Stimulated activated CD4-positive, alpha-beta T cell treated with anti-CD3 and anti-CD28 coated beads, Interleukin-1b, Interleukin-23, amount 100 ng/mL, for 4 hours (primary cell): ENCODE measurements at regions not wholly inside any gene's neighbourhood (a gene's known extent, or its start where the extent isn't known, plus 50 kb on each side); places are given as distances from the start of the nearest gene placed in this dataset.

Experiments
- DNase-seq, 2 donors: peaks; one replicate each; pipeline ENCODE4 v3.0.0-alpha.2; 2020; ENCODE audit warnings: low read depth in 2 of 2

DNA sequence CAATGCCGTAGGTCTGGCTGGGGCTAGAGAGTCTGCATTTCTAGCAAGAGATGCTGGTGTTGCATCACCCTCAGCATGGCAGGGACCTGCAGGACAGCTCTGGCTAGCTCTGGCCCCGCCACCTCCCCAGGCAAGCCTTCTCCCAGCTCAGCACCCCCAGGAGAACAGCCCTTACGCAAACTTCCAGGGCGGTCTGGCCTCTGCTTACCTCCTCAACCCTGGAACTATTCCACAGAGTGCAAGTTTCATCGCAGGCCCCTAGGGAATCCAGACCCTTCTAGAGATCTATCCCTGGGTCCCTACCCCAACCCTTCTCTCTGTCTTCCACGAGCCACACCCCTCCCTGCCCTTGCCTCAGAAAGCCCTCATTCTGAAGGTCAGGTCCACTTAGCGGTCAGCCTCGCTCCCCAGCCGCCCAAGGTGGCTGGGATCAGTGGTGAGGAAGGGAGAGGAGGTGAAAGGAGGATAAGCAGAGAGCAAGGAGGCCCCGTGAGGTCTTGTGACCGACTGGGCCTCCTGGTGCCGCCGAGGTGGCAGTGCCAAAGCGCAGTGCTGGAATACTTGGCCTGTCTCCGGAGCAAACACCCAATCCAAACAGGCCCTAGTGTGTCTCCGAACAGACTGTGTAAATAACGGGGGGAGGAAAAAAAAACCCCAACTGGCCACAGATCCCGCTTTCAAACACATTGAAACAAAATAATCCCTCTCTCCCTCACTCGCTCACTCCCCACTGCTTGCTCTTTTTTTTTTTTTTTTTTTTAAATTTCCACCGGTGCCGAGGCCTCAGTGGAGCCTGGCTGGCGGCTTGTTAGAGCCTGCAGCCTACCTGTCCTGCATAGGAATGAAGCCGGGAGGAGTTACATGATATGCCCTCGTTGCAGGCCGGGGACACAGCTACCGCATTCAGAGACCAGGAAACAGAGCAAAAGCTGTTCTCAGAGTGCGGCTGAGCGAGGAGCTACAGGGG is 380.9 kb downstream of the SOX9 start:
- no peak for DNase-seq

DNA sequence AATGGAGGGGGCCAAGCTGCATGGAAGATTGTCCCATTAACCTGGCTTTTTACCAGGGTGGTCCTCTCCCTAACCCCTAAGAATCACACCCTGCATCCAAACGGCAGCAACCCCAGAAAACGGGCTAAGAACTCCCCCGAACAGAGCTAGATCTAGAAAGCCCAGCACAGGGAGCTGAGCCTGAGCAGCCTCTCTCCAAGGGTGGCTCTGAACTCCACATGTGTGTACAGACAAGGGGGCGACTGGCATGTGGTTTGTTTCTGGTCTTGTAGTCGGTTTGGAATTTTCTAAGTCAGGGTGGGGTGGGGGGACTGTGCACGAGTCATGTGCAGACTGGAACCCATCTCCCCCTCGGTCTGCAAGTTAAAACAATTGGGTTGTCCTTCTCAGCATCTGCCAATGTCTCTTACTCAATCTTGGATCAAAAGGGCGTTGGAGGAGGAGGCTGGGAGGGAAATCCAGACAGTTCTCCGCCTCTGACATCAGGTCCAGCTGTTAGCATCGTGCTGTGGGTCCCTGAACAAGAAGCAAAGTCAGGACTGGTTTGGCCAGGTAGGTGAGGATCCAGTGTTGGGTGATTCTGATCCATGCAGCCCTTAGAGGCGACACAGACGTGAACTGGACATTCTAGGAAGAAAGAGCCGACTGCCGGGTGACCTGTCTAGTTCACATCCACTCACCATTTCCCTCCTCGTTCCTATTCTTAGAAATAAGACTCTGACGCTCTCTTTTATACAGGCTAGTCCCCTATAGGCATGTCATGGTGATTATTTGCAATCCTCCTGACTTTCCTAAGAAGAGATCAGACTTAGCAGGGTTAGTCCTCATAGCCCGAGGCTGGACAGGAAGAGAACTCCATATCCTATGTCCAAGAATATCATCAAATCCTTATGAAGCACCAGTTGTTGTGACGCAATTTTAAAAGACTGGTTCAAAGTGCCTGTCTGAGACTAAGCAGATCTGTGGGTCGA is 381.8 kb downstream of the SOX9 start:
- no peak for DNase-seq

DNA sequence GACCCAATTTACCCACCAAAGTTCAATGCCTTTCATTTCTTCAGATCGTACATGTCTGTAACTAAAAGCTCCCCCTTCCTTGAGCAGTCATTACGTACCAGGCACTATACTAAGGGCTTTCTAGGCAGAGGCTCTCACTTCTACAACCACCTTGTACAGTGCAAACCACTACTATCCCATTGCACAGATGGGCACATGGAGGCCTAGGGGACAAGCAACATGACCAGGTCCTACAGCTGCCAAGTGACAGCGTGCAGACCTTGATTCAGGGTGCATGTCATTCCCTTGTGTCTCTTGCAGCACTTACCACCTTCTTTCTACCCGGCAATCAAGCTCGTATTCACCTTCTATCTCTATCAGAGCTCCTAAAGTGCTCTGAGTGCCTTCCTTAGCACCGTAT is 382.7 kb downstream of the SOX9 start:
- DNase-seq, result no peak

DNA sequence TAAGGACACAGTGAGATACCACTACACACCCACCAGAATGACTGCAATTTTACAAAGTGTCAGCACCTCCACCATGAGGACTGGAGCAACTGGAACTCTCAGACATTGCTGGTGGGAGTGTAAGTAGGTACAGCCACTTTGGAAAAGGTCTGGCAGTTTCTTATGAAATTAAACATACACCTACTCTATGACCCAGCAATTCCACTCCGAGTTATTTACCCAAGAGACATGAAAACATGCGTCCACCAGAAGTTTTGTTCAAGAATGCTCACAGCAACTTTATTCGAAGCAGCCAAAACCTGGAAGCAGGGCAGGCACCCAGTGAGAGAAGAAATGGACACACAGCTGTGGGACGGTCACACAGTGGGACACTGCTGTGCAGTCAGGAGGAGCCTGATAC is 384.0 kb downstream of the SOX9 start:
- DNase-seq, result no peak

DNA sequence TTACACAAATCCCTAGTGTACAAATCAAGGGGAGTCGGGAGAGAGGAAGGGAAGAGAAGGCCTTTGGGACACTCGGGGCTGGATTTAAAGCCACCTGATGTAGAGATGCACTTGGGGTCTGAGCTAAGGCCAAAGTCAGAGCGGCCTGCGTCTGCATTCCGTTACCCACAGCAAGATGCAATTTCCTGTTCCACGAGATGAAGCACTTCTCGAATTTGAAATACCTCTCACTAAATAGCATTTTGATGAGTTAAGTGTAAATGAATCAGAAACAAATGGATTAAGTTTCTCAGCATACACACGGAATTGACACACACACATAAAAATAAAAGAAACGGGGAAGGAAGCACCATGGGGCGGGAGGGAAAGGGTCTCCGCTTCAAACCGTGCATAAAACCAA is 386.0 kb downstream of the SOX9 start:
- DNase-seq, result no peak

DNA sequence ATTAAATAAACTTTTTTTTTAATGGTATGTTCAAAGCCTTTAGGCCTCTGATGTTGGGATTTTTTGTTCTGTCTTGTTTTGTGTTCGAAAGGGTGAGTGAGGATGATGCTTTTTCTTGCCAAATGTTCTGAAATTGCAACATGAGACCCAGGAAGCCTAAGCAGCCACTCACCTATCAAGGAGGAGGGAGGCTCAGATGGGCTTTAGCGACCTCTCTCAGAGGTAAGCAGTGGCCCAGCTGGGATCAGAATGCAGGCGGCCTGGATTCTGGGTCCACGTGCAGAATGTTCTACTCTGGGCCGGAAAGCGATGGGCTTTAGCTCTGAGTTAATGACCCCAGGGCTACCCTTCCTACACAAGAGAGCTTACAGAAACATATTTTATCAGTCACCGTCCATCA is 386.6 kb downstream of the SOX9 start:
- DNase-seq, result no peak

DNA sequence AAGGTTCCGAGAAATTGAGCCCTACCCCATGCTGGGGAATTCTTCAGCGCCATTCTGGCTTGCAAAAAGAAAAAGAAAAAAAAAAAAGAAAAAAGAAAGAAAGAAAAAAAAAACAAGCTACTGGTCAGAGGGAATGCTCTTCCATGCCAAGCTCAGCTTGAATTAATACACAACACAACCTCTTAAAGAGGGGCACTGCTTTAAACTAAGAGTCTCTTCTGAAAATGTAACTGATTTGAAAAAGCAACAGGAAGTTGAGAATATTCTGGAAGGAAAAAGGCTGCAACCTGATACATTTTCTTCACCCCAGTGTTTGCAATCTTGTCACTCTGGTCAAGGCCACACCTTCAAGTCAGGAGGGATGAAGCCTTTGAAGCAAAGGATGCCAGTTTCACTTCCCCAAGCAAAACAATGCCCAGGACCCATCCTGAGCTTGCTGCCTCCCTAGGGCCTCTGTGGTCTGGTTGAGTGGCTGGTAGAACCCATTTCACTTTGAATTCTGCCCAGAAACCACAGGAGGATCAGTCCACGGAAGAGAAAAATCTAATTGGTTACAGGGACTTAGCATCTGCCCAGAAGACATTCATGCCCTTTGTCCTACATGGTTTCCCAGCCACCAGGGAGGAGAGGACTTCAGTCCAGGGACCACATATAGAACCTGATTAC is 389.7 kb downstream of the SOX9 start:
- DNase-seq, result no peak

DNA sequence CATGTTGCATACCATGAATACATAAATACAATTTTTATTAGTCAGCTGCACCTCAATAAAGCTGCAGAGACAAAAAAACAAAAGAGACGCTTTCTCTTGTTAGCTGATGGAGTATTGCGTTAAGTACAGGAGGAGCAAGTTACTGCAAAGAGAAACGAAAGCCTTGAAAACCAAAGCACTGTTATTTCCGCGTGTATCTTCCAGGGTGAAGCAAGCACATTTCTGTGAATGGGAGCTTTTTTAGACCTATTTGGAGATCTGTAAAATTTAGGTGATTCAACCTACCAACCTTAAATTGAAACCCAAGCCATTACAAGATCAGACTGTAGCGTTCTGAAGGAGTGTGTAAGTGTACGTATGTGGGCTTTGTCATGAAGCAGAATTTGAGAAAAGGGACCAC is 390.4 kb downstream of the SOX9 start:
- no peak for DNase-seq

DNA sequence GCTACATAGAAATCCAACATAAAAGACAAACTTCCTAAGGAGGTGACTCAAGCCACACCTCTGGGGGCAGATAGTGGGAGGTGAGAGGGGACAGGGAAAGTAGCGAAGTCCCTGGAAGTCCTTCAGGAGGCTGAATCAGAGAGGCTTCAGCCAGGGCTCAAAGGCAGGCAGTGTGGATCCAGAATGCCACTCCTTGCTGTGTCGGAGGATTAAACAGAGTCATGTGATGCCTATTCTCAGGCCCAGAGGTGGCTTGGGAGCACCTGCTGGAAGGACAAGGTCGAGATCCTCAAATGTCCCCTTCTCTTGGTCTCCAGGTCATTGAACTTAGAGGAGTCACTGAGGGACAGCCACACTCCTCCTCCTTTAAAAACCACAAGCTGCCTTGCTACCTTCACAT is 391.1 kb downstream of the SOX9 start:
- no peak for DNase-seq

DNA sequence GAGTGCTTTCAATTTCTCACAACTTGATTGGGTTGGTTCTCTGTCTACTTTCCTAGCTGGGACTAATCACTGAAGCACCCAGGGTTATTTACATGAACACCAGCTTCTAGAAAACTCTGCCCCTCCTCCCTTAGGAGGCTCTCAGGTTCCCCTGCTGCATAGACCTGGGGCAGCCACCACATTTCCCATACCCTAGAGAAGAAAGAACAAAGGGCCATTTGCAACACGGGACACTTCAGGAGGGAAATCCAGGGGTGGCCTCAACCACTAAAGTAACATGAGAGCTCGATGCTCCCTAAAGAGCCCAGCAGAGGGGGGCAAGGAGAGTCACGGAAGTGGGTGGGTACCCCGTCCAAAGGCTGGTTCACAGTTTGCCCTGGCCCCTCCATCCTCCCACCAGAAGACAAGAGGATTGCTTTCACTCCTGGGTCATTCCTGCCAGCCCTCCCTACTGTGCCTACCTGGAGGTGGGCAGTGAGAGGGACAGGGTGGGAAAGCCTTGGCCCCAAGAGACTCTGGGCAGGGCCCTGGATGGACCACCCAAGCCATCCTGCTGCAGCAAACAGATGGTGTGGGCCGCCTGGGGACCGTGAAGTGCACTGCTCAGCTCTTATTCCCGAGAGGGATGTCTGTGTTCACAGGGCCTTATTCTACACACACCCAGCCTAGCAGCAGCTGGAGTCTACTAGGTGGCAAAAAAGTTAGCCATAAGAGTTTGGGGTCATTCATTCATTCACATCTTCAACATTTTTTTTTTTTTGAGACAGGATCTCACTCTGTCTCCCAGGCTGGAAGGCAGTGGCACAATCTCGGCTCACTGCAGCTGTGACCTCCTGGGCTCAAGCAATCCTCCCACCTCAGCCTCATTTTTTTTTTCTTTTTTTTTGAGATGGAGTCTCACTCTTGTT is 392.1 kb downstream of the SOX9 start:
- no peak for DNase-seq

DNA sequence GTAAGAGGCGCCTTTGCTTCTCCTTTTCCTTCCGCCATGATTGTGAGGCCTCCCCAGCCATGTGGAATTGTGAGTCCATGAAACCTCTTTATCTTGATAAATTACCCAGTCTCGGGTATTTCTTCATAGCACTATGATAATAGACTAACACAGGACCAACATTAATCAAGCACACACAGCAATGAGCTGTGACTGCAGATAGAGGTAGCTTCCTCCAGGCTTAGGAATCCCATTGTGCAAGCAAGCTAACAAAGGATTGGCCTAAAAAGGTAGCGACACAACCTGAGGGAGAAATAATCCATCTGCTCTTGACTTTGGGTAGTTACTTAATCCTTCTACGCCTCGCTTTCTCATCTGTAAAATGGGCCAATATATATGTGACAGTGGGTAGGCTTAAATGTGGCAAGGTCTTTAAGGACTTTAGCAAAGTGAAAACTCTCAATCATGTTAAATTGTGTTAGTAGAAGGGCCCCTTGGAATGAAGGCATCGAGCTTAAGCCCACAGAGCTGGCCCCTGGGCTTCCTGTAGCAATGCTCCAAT is 393.6 kb downstream of the SOX9 start:
- DNase-seq, result no peak

DNA sequence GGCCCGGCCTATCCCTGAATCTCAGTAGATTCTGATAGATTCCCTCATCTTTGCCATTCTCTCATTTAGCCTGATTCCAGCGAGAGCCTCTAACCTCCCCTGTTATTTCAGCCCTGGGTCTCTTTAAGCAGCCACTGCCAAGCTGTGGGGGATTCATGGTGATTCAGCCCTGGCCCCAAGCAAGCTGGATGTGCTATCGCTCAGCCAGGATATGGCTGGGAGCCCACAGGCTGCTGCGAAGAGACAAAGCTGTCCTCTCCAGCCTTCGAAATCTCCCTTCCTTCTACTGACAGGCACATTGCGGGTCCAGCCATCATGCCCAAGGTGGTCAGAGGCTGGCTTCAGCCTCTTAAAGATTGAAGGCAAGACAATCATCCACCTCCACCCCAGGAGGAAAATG is 394.1 kb downstream of the SOX9 start:
- no peak for DNase-seq

DNA sequence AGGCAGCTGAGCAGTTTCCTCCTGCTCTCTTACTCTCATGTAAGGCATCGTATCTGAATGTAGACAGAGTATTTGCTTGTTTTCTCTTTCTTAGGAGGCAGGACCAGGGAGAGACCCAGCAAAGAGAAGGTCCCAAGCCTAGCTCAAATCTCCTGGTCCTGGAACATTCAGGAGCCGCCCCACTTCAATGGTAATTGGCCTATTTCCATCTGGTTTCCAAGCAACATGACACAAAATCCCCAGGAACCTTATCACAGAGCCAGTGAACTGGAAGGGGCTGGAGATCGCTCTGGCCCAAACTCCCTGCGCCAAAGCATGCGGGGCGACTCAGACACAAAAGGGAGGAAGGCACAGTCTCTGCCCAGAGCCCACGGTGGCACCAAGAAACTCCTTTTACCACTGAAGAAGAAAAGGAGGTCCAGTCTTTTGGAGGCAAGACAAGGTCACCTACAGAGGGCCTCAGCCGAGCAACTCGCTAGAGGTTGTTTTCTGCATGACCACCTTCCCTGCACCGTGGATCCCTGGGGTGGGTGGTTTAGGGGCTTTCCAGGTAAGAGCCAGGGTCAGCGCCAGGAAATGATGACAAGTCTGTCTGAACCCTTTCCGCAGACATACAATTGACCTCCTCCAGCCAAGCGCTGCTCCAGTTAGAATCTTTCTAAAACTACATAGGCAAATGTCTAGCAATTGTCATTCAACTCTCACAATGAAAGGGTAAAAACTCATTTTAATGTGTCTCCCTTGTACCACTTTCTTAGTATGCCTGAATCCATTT is 394.7 kb downstream of the SOX9 start:
- DNase-seq, result no peak

DNA sequence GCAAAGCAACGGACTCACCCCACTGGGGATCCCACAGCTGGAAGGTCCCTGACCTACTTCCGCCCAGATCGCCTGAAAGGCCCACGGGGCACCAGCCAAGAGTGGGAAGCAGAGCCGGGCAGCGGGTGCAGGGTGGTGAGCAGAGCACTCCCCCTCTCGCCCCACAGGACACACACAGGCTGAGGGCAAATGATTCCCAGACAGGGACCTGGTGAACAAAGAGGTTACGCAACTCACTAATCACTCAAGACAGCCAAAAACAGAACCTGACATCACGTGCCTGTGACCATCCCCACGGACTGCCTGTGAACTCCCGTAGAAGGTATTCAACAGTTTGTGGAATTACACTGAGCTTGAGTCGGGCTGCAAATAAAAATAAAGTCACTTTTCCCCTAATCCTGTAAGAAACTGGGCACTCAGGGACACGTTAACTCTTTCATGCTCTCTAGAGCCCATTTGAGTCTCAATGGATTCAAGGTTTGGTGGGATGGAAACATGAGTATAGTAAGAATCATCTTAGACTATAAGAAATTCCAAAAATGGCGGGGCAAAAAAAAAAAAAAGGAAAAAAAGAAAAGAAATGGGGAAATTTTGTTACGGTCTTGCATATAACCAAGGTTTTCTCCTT is 396.1 kb downstream of the SOX9 start:
- DNase-seq, result no peak

DNA sequence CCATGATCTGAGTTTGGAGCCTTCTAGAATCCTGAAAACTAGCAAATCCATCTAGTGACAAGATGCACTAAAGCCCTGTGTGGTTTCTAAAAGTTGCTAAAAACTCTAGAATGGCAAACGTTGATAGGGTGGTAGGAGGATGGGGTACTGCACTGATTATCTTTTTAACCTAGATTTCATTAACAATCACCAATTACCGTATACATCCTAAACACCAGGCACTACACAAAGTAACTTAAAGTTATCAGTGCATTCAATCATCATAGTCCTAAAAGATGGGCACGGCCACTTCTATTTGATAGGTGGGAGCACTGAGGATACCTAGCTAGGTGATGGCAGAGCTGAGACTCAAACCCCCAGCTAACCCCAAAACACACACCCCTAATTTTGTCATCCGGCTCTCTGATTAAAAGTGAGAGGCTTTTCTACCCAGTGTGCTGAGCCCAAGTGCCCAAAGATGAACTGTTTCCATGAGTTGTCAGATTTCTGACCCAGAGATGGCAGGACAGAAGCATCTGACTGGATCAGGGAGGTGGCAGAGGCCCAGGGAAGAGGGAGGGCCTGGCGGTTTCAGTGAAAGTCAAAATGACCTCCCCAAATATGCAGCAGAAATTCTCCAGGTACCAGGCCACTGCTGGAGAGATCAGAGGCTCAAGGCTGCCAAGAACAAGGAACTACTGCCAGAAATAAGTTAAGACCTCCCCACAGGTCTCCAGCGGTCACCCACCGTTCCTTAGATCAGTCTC is 396.8 kb downstream of the SOX9 start:
- DNase-seq, result no peak

DNA sequence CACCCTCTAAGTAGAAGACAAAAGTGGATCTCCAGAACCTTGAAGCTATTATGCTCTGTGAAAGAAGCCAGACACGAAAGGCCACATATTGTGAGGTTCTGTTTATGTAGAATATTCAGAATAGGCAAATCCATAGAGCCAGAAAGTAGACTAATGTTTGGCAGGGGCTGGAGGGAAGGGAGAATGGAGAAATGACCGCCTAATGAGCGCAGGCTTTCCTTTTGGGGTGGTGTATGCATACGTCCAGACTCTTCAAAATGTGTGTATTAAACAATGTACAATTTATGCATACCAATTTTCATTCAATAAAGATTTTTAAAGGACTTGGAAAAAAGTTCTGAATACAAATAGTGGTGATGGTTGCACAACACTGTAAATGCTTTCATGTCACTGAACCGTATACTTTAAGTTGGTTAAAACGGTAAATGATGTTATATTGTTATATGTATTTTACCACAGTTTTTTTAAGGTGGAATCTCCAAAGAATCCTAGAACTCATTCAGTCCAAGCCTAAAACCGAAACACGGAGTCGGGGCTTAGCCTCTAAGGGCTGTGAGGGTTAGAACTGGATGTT is 397.4 kb downstream of the SOX9 start:
- DNase-seq, result no peak

DNA sequence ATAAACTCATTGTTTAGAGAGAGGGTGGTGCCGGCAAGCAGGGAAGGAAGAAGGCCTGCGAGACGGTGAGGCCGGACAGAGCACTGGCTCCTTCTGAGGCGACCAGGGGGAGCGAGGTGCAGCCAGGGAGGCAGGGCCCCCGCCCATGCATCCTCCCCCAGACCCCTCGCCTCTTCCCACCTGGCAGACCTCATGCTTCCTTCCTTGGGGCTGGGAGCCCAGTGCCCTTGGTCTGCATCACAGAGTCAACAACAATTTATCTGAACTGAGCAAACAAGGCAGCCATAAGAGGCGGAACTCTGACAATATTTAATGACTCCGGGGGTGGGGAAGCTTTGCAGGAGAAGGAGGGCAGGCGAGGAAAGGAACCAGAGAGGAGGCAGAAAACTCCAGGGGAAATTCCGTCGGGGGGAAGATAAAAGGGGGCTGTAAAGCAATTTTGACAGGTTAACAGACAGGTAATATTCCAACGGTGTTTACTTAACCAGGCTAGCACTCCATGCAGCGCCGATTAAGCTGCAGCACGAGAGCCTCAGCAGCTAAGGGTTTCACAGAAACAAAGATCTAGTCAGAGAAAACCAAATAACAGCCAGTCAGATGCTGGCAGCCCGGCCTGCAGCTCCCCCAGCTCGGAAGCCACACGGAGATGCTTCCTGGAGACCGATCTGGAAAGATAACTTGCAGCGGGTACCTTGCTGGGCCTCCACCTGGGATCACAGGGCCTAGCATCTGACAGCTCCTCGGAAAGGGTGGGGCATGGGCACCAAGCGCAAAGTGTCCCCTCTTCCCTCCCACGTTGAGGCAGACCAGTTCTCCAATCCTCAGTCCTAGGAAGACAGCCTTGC is 398.2 kb downstream of the SOX9 start:
- no peak for DNase-seq

DNA sequence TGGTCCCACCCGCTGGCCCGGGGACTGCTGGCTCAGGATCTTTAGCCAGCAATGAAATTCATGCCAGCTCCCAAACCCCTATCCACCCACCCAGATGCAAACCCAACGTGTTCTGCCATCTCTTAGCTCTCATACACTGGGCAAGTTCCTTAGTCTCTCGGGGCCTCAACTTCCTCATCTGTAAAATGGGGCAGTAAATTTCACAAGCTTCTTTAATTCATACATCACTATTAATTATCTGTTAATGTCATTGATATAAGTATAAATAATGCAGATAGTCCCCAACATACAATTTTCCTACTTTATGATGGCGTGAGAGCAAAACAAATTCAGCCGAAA is 398.7 kb downstream of the SOX9 start:
- DNase-seq, result no peak
